GM21786 (cell line): ENCODE measurements at regions not wholly inside any gene's neighbourhood (a gene's known extent, or its start where the extent isn't known, plus 50 kb on each side); places are given as distances from the start of the nearest gene placed in this dataset.
"Not testable (repeated sequence)": the region's sequence is repeated elsewhere in the genome, so short reads cannot be mapped to it uniquely, and the experiment has no call there.

Experiments used
- ATAC-seq: cut with Tn5 transposase; IDR thresholded peaks from one replicate; pipeline ENCODE4 v1.9.1; 2021; ENCODE audit not compliant: unreplicated experiment

DNA sequence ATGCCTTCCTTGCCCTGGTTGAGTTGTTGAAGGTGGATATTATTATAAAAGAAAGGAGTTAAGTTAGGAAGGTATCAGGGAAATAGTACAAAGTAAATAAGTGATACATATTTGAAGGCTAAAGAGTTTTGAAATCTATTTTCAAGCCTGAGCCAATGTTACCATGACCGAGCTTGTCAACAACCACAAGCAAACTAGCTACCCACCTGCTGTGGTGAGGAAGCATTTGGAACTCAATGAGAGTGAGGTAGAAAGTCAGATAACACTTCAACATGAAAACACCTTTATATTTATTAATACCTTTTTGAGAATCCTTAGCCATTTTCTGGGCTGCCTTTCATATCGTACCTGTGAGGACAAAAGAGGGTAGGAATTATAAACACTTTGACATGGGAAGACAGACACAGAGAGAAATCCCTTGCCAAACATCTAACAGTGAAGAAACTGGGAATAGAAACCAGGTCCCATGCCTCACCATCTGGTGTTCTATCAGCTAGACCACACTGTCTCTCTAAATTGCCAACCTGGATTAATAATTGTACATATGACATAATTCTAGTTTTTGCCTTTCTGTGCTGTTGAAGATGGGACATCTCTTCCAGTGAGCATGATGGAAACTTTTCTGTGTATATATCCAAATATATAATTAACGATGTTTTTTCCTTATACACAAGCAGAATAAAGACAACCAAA lies 606.4 kb upstream of the NR3C2 start:
- ATAC-seq: no peak

DNA sequence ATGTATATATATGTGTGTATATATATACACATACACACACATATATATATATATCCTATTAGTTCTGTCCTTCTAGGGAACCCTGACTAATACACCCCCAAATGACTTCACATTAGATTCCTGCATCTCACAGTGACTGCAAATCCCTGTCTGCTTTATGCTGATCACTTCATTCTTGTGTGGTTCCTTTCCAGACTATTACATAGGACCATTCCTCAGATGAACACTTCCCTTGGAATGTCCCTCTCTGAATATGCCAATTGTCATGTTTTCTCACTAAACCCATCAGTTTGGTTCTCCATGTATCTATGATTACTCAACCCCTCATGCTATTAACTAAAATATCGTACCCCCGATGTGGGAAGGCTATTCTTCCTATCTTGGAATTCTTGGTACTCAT lies 605.2 kb upstream of the NR3C2 start:
- no peak for ATAC-seq

GRCh38 chr4:149045731-149046130 lies 603.5 kb upstream of the NR3C2 start:
- ATAC-seq: no peak

- ATAC-seq: not testable (repeated sequence)
Measured at GRCh38 chr4:149039786-149040185, 597.6 kb upstream of the NR3C2 start.

DNA sequence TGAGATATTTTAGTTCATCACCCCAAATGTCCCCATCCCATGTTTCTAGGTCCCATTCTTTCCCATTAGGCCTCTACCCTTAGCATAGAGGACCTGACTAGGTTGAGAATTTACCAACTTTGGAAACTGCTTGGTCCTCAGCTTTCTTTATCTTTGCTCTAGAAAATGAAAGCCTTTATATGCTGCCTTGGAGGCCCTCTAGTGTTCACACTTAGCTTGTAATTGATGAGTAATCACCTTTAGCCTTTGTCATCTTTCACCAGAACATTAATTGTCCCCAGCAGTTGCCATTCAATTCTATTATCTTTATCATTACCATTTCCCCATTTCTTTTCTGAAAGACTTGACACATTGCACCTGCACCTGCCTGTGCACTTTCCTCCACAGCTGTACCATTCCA lies 589.2 kb upstream of the NR3C2 start:
- peak; percentile 67 for ATAC-seq

- no peak for ATAC-seq
Measured at GRCh38 chr4:149029056-149029651, 586.9 kb upstream of the NR3C2 start.

- no peak for ATAC-seq
Measured at GRCh38 chr4:149026696-149027095, 584.5 kb upstream of the NR3C2 start.

- no peak for ATAC-seq
Measured at GRCh38 chr4:149017002-149017734, 575.0 kb upstream of the NR3C2 start.

GRCh38 chr4:149009223-149009622 lies 567.0 kb upstream of the NR3C2 start:
- no peak for ATAC-seq

- ATAC-seq: no peak
Measured at GRCh38 chr4:149008415-149009025, 566.3 kb upstream of the NR3C2 start.

DNA sequence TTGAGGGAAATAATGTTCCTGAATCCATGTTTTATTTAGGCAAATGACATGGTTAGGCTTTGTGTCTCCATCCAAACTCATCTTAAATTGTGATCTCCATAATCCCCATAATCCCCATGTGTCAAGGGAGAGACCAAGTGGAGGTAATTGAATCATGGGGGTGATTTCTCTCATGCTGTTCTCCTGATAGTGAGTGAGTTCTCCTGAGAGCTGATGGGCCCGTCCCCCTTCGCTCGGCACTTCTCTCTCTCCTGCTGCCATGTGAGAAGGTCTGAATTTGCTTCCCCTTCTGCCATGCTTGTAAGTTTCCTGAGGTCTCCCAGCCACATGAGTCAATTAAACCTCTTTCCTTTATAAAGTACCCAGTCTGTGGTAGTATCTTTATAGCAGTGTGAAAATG lies 563.0 kb upstream of the NR3C2 start:
- ATAC-seq: no peak

DNA sequence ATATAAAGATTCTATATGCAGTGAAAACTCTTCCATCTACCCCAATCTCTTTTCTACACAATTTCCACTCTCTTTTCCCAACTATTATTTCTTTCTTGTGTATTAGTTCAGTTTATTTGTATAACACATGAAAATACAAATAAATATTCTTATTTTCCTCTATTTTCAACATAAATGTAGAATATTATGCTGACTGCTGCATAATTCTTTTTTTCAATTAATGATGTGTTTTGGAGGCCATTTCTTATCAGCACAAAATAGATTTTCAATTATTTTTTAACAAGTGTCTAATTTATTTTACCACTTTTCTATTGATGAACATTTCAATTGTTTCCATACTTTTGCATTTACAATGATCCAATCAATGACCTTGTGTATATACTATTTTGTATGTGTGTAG lies 557.7 kb upstream of the NR3C2 start:
- ATAC-seq: no peak

GRCh38 chr4:148998719-148999118 lies 556.5 kb upstream of the NR3C2 start:
- ATAC-seq: peak; percentile 52

DNA sequence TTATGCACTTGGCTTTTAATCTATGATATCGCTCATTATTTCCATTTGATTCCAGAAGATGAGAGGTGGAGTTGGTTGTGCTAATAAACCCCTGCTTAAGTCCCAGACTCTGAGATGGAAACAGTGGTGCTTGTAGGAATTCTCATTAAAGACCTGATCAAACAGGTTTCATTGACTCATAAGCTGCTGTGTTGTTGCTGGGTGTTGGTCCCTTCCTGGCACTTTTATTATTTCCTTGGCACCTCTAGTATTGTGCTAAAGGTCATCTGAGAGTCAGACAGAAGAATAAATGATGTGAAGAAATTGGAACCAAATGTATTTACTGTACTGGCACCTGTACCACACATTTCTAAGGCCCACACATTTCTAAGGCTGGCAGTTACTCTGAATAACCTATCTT lies 544.7 kb upstream of the NR3C2 start:
- ATAC-seq: no peak

DNA sequence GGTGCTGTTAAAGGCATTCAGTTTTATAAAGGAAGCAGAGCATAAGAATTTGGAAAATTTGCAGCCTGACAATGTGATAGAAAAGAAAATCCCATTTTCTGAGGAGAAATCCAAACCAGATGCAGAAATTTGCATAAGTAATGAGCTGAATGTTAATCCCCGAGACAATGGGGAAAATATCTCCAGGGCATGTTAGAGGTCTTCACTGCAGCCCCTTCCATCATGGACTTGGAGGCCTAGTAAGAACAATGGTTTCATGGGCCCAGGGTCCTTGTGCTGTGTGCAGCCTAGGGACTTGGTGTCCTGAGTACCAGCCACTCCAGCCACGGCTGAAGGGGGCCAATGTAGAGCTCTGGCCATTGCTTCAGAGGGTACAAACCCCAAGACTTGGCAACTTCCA lies 542.7 kb upstream of the NR3C2 start:
- no peak for ATAC-seq

- no peak for ATAC-seq
Measured at GRCh38 chr4:148982200-148982599, 540.0 kb upstream of the NR3C2 start.

DNA sequence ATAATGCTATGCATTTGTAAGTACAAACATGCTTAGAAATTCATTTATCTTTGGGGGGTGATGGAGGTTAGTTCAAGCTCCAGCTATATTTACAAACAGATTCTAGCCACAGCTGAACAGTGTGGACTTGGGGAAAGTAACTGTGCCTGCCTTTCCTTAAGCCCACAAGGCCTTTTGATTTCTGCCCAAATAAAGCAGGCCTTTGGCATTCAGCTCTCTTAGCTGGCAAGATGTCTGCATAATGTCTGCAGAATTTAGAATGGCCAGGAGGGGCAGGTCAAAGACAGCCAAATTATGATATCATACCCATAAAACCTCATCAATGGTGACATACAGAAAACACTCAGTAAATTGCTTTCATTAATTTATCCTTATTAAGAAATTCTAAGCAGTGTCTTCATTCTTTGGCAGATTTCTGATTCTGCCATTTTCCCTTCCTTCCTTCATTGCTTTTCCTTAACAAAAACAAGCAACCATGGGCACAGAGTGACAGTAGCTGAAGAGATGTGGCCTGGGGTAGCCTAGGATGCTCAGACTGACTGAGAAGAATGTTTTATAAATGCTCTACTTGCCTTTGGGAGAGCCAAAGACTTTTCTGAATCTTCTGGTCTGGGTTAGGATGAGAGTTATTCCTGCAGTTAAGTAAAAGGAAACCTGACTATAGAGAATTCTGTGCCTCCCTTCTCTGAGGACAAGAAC lies 538.7 kb upstream of the NR3C2 start:
- no peak for ATAC-seq

GRCh38 chr4:148978301-148978700 lies 536.1 kb upstream of the NR3C2 start:
- ATAC-seq: no peak

- ATAC-seq: no peak
Measured at GRCh38 chr4:148975464-148975863, 533.2 kb upstream of the NR3C2 start.

DNA sequence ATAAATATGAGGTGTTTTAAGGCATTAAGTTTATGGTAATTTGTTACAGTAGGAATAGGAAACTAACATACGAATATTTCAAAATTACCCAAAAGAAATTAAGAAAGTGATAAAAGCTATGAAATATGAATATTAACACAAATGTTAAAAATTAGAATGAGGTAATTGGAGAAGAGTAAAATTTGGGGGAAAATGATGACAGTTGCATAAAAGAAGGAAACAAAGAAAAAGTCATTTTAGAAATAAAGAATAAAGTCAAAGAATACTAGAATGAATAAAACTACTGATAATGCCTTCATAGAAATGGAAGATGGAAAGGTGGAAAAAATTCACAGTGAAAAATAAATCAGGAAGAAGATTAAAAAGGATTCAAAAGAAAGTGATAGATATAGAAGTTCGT lies 522.9 kb upstream of the NR3C2 start:
- no peak for ATAC-seq

- ATAC-seq: no peak
Measured at GRCh38 chr4:148964456-148964855, 522.2 kb upstream of the NR3C2 start.
